GM12878 (cell line): ENCODE measurements at regions not wholly inside any gene's neighbourhood (a gene's known extent, or its start where the extent isn't known, plus 50 kb on each side); places are given as distances from the start of the nearest gene placed in this dataset.

Source experiments
- CHD4 ChIP-seq: fragments of 200-600 bp; sonication (generic); IDR thresholded peaks from 2 replicates; pipeline ENCODE4 v1.6.1; 2016; ENCODE audit warnings: mild to moderate bottlenecking
- RAD51 ChIP-seq: fragments of 450-650 bp; IDR thresholded peaks from 2 replicates; pipeline ENCODE4 v1.6.1; 2016; ENCODE audit warnings: moderate library complexity, mild to moderate bottlenecking, inconsistent platforms
- SIN3A ChIP-seq: IDR thresholded peaks from 2 replicates; pipeline ENCODE4 v1.6.1; 2012; ENCODE audit warnings: low read depth, low read length, improper control_type of control experiment
- SUZ12 ChIP-seq: fragments of 200-600 bp; sonication (generic); IDR thresholded peaks from one replicate; pipeline ENCODE4 v1.6.1; 2018; ENCODE audit warnings: antibody characterized with exemption, mild to moderate bottlenecking; ENCODE audit not compliant: unreplicated experiment
- TF ChIP-seq, protein P1 (sequence below): IDR thresholded peaks from 2 replicates; pipeline ENCODE4 v1.6.1; 2011; ENCODE audit warnings: low read depth, low read length, improper control_type of control experiment, borderline replicate concordance
- TF ChIP-seq, protein P2 (sequence below): IDR thresholded peaks from 2 replicates; pipeline ENCODE4 v1.6.1; 2012; ENCODE audit warnings: mild to moderate bottlenecking, low read depth, low read length
- TF ChIP-seq, protein P3 (sequence below): fragments of 450-650 bp; IDR thresholded peaks from 2 replicates; pipeline ENCODE4 v1.6.1; 2016; ENCODE audit warnings: mild to moderate bottlenecking

DNA sequence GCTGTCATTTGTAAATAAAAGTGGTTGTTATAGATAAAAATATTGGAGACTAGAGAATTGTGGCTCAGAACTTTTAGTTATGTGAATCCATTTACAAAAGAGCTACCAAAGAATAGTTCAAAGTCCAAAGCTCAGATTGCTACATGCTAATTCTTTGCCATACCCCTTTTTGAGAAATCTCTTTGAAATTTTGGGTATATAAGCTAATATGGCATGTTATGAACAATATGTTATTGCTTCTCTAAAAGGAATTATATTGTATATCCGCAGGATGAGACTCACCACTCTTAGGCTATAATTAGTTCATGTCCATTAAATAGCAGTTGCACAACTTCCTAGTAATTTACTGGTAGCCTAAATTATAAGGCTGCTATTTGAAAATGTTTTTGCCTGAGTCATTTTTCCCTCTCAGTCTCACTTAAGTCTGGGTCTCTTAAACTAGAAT lies 178.0 kb downstream of the ZNF281 start (continued):
- TF ChIP-seq, protein P1, sequence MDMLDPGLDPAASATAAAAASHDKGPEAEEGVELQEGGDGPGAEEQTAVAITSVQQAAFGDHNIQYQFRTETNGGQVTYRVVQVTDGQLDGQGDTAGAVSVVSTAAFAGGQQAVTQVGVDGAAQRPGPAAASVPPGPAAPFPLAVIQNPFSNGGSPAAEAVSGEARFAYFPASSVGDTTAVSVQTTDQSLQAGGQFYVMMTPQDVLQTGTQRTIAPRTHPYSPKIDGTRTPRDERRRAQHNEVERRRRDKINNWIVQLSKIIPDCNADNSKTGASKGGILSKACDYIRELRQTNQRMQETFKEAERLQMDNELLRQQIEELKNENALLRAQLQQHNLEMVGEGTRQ, result no peak
- TF ChIP-seq, protein P2, sequence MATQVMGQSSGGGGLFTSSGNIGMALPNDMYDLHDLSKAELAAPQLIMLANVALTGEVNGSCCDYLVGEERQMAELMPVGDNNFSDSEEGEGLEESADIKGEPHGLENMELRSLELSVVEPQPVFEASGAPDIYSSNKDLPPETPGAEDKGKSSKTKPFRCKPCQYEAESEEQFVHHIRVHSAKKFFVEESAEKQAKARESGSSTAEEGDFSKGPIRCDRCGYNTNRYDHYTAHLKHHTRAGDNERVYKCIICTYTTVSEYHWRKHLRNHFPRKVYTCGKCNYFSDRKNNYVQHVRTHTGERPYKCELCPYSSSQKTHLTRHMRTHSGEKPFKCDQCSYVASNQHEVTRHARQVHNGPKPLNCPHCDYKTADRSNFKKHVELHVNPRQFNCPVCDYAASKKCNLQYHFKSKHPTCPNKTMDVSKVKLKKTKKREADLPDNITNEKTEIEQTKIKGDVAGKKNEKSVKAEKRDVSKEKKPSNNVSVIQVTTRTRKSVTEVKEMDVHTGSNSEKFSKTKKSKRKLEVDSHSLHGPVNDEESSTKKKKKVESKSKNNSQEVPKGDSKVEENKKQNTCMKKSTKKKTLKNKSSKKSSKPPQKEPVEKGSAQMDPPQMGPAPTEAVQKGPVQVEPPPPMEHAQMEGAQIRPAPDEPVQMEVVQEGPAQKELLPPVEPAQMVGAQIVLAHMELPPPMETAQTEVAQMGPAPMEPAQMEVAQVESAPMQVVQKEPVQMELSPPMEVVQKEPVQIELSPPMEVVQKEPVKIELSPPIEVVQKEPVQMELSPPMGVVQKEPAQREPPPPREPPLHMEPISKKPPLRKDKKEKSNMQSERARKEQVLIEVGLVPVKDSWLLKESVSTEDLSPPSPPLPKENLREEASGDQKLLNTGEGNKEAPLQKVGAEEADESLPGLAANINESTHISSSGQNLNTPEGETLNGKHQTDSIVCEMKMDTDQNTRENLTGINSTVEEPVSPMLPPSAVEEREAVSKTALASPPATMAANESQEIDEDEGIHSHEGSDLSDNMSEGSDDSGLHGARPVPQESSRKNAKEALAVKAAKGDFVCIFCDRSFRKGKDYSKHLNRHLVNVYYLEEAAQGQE, result no peak
- TF ChIP-seq CHD4 (no peak), RAD51 (no peak), SUZ12 (no peak), SIN3A (no peak)
- TF ChIP-seq, protein P3, sequence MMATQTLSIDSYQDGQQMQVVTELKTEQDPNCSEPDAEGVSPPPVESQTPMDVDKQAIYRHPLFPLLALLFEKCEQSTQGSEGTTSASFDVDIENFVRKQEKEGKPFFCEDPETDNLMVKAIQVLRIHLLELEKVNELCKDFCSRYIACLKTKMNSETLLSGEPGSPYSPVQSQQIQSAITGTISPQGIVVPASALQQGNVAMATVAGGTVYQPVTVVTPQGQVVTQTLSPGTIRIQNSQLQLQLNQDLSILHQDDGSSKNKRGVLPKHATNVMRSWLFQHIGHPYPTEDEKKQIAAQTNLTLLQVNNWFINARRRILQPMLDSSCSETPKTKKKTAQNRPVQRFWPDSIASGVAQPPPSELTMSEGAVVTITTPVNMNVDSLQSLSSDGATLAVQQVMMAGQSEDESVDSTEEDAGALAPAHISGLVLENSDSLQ, result no peak
- TF ChIP-seq, all 136 proteins: peak for 0
